Neural cell (in vitro differentiated cells): ENCODE measurements at regions not wholly inside any gene's neighbourhood (a gene's known extent, or its start where the extent isn't known, plus 50 kb on each side); places are given as distances from the start of the nearest gene placed in this dataset.

ENCODE experiments used
- H2AFZ ChIP-seq: fragments of 200-600, 300-800 bp; sonication (generic), shearing (Covaris generic); 2 replicates; pipeline ENCODE4 v1.6.0; 2014; ENCODE audit warnings: low read depth, mild to moderate bottlenecking, antibody characterized with exemption, low read length, moderate library complexity
- H3F3A ChIP-seq: fragments of 200-600 bp; shearing (Covaris generic); 2 replicates; pipeline ENCODE4 v1.6.1; 2016; ENCODE audit warnings: mild to moderate bottlenecking, moderate library complexity, mixed read lengths, antibody characterized with exemption, low read length; ENCODE audit not compliant: insufficient read depth, poor library complexity, severe bottlenecking
- H3K27ac ChIP-seq: fragments of 200-600, 300-800 bp; sonication (generic), shearing (Covaris generic); 2 replicates; pipeline ENCODE4 v1.5.1; 2014; ENCODE audit warnings: mild to moderate bottlenecking, low read length, moderate library complexity
- H3K27me3 ChIP-seq: fragments of 300-800, 200-600 bp; sonication (generic), shearing (Covaris generic); 2 replicates; pipeline ENCODE4 v1.6.0; 2014; ENCODE audit warnings: mild to moderate bottlenecking, low read depth, low read length, moderate library complexity; ENCODE audit not compliant: insufficient read depth
- H3K36me3 ChIP-seq: fragments of 300-800, 200-600 bp; sonication (generic), shearing (Covaris generic); 2 replicates; pipeline ENCODE4 v1.5.1; 2014; ENCODE audit warnings: mild to moderate bottlenecking, antibody characterized with exemption, low read length, moderate library complexity; ENCODE audit not compliant: insufficient read depth
- H3K4me2 ChIP-seq: fragments of 300-800, 200-600 bp; sonication (generic), shearing (Covaris generic); 2 replicates; pipeline ENCODE4 v1.6.0; 2014; ENCODE audit warnings: mild to moderate bottlenecking, low read length
- H3K4me3 ChIP-seq: fragments of 300-800, 200-600 bp; sonication (generic), shearing (Covaris generic); 2 replicates; pipeline ENCODE4 v1.5.1; 2014; ENCODE audit warnings: mild to moderate bottlenecking, low read length, moderate library complexity
- H3K79me2 ChIP-seq: fragments of 200-600 bp; shearing (Covaris generic); replicated peaks from 2 replicates; pipeline ENCODE4 v1.6.0; 2014; ENCODE audit warnings: mild to moderate bottlenecking, low read length, moderate library complexity; ENCODE audit not compliant: insufficient read depth
- H3K9ac ChIP-seq: fragments of 300-800, 200-600 bp; sonication (generic), shearing (Covaris generic); 2 replicates; pipeline ENCODE4 v1.6.1; 2016; ENCODE audit warnings: mild to moderate bottlenecking, low read length, mixed read lengths
- H3K9me2 ChIP-seq: fragments of 200-600 bp; shearing (Covaris generic); 2 replicates; pipeline ENCODE4 v1.6.1; 2016; ENCODE audit warnings: mild to moderate bottlenecking, low read length, mixed read lengths; ENCODE audit not compliant: insufficient read depth
- H3K9me3 ChIP-seq: fragments of 200-600, 300-800 bp; sonication (generic), shearing (Covaris generic); 2 replicates; pipeline ENCODE4 v1.6.1; 2016; ENCODE audit warnings: mild to moderate bottlenecking, mixed run types, low read length, moderate library complexity, mixed read lengths
- H4K20me1 ChIP-seq: fragments of 200-600 bp; shearing (Covaris generic); 2 replicates; pipeline ENCODE4 v1.6.1; 2016; ENCODE audit warnings: mild to moderate bottlenecking, mixed run types; ENCODE audit not compliant: insufficient read depth
- CTCF ChIP-seq: fragments of 450-650 bp; IDR thresholded peaks from 2 replicates; pipeline ENCODE4 v1.5.1; 2014; ENCODE audit warnings: antibody characterized with exemption, mild to moderate bottlenecking, moderate library complexity; ENCODE audit not compliant: poor library complexity, severe bottlenecking
- EP300 ChIP-seq: fragments of 450-650 bp; conservative IDR thresholded peaks from 2 replicates; pipeline ENCODE4 v1.6.1; 2014; ENCODE audit warnings: antibody characterized with exemption, mild to moderate bottlenecking, moderate library complexity; ENCODE audit not compliant: poor library complexity, severe bottlenecking
- EZH2 ChIP-seq: fragments of 200-600, 300-800 bp; shearing (Covaris generic), sonication (generic); IDR thresholded peaks from 2 replicates; pipeline ENCODE4 v1.6.1; 2014; ENCODE audit warnings: antibody characterized with exemption, low read length, borderline replicate concordance, mild to moderate bottlenecking; ENCODE audit not compliant: insufficient read depth, poor library complexity, severe bottlenecking
- MXI1 ChIP-seq: fragments of 450-650 bp; conservative IDR thresholded peaks from 2 replicates; pipeline ENCODE4 v1.6.1; 2014; ENCODE audit warnings: antibody characterized with exemption, mild to moderate bottlenecking; ENCODE audit not compliant: poor library complexity, severe bottlenecking
- POLR2AphosphoS5 ChIP-seq: IDR thresholded peaks from 2 replicates; pipeline ENCODE4 v1.6.1; 2012
- RAD21 ChIP-seq: fragments of 450-650 bp; conservative IDR thresholded peaks from 2 replicates; pipeline ENCODE4 v1.6.1; 2014; ENCODE audit warnings: antibody characterized with exemption, mild to moderate bottlenecking, moderate library complexity
- REST ChIP-seq: IDR thresholded peaks from 2 replicates; pipeline ENCODE4 v1.6.1; 2012; ENCODE audit warnings: borderline replicate concordance
- SMC3 ChIP-seq: fragments of 450-650 bp; conservative IDR thresholded peaks from 2 replicates; pipeline ENCODE4 v1.6.1; 2014; ENCODE audit warnings: antibody characterized with exemption, mild to moderate bottlenecking, moderate library complexity; ENCODE audit not compliant: poor library complexity
- TAF1 ChIP-seq: IDR thresholded peaks from 2 replicates; pipeline ENCODE4 v1.6.1; 2012; ENCODE audit warnings: low read depth

- no peak overlapping the region for H3K4me2 ChIP-seq
- H3K36me3 ChIP-seq = no peaks in the 10 kb centered on the region
- H3K27ac ChIP-seq = peak overlapping the region; percentile 83
- H3F3A ChIP-seq = peaks cover 22% of the 10 kb centered on the region
- H3K9me3 ChIP-seq = no peaks in the 10 kb centered on the region
- no peak overlapping the region for H2AFZ ChIP-seq
- no peak overlapping the region for H3K4me3 ChIP-seq
- H4K20me1 ChIP-seq = no peaks in the 10 kb centered on the region
- H3K27me3 ChIP-seq = no peaks in the 10 kb centered on the region
- H3K79me2 ChIP-seq = no peaks in the 10 kb centered on the region
- TF ChIP-seq SMC3 (no peak), CTCF (no peak), POLR2AphosphoS5 (no peak), REST (no peak), MXI1 (no peak), EP300 (no peak), RAD21 (no peak), TAF1 (no peak), EZH2 (no peak)
- no peaks in the 10 kb centered on the region for H3K9me2 ChIP-seq
- peak overlapping the region; percentile 38 for H3K9ac ChIP-seq
Measured at GRCh38 chr16:26335236-26335853, 643.6 kb downstream of the HS3ST4 start.

GRCh38 chr16:26342621-26343020 is 650.9 kb downstream of the HS3ST4 start:
- TF ChIP-seq REST (no peak), EP300 (no peak), EZH2 (no peak), RAD21 (no peak), MXI1 (no peak), TAF1 (no peak), POLR2AphosphoS5 (no peak), SMC3 (no peak), CTCF (no peak)
- Histone ChIP-seq H3K4me2 (no peak overlapping the region), H3F3A (no peaks in the 10 kb centered on the region)

More at GRCh38 chr16:26342621-26343020, 650.9 kb downstream of the HS3ST4 start:
- no peaks in the 10 kb centered on the region for H3K79me2 ChIP-seq
- no peaks in the 10 kb centered on the region for H3K9me3 ChIP-seq
- H3K9me2 ChIP-seq = no peaks in the 10 kb centered on the region
- no peak overlapping the region for H3K9ac ChIP-seq
- H3K36me3 ChIP-seq = no peaks in the 10 kb centered on the region
- no peak overlapping the region for H2AFZ ChIP-seq
- no peak overlapping the region for H3K27ac ChIP-seq
- H3K27me3 ChIP-seq = no peaks in the 10 kb centered on the region
- H4K20me1 ChIP-seq = no peaks in the 10 kb centered on the region
- no peak overlapping the region for H3K4me3 ChIP-seq
